ENCODE measurements at regions not wholly inside any gene's neighbourhood (a gene's known extent, or its start where the extent isn't known, plus 50 kb on each side); places are given as distances from the start of the nearest gene placed in this dataset.

- TF ChIP-seq CTCF (IDR thresholded peaks at IDR 0.05) (no peak), POLR2AphosphoS5 (IDR thresholded peaks at IDR 0.05; ENCODE audit: low read depth, low read length) (no peak), TCF7L2 (IDR thresholded peaks at IDR 0.05; ENCODE audit: low read depth, low read length) (no peak)
Measured at GRCh38 chrX:96447161-96447560, 237.5 kb upstream of the DIAPH2 start.

Measured in Panc1 (cell line).